Activated naive CD4-positive, alpha-beta T cell treated with anti-CD3 and anti-CD28 coated beads, Interleukin-2, amount 10 ng/mL, durations not matched to agents 7 days and 5 days (primary cell): ENCODE measurements at regions not wholly inside any gene's neighbourhood (a gene's known extent, or its start where the extent isn't known, plus 50 kb on each side); places are given as distances from the start of the nearest gene placed in this dataset.
"Not testable (repeated sequence)": the region's sequence is repeated elsewhere in the genome, so short reads cannot be mapped to it uniquely, and the experiment has no call there.

ENCODE experiments used
- CTCF ChIA-PET: fragments of 350-600 bp; sonication (Branson Sonifier 250); formaldehyde crosslinking; loops from one replicate; lab custom pipeline; 2021; ENCODE audit warnings: antibody characterized with exemption; lab: Charles Lee
- DNase-seq: peaks from one replicate; pipeline ENCODE4 v3.0.0-alpha.2; 2020
- H3K27ac Mint-ChIP-seq: one replicate; pipeline ENCODE4 v1.8.0; 2021; ENCODE audit warnings: mild to moderate bottlenecking, moderate library complexity, mixed read lengths
- H3K27me3 Mint-ChIP-seq: one replicate; pipeline ENCODE4 v1.8.0; 2021; ENCODE audit warnings: mild to moderate bottlenecking, mixed read lengths
- H3K36me3 Mint-ChIP-seq: one replicate; pipeline ENCODE4 v1.8.0; 2021; ENCODE audit warnings: mixed read lengths
- H3K4me1 Mint-ChIP-seq: one replicate; pipeline ENCODE4 v1.8.0; 2021; ENCODE audit warnings: mixed read lengths
- H3K4me3 Mint-ChIP-seq: one replicate; pipeline ENCODE4 v1.8.0; 2021; ENCODE audit warnings: mild to moderate bottlenecking, moderate library complexity, mixed read lengths
- H3K9me3 Mint-ChIP-seq: one replicate; pipeline ENCODE4 v1.8.0; 2021; ENCODE audit warnings: mixed read lengths

GRCh38 chr2:195092341-195092740 is 564.7 kb upstream of the SLC39A10 start:
- no peak overlapping the region for H3K4me3 Mint-ChIP-seq
- no peak for DNase-seq
- CTCF ChIA-PET, result no interaction called here
- H3K36me3 Mint-ChIP-seq, result no peaks in the 10 kb centered on the region
- no peak overlapping the region for H3K27ac Mint-ChIP-seq
- H3K4me1 Mint-ChIP-seq, result no peaks in the 10 kb centered on the region
- no peaks in the 10 kb centered on the region for H3K27me3 Mint-ChIP-seq
- H3K9me3 Mint-ChIP-seq, result no peaks in the 10 kb centered on the region

- H3K9me3 Mint-ChIP-seq, CTCF ChIA-PET, H3K4me1 Mint-ChIP-seq, H3K36me3 Mint-ChIP-seq, H3K27me3 Mint-ChIP-seq, H3K4me3 Mint-ChIP-seq, DNase-seq, H3K27ac Mint-ChIP-seq: not testable (repeated sequence)
Measured at GRCh38 chr2:195072806-195073205, 584.2 kb upstream of the SLC39A10 start.

- Mint-ChIP-seq H3K4me1 (no peaks in the 10 kb centered on the region), H3K36me3 (no peaks in the 10 kb centered on the region), H3K9me3 (no peaks in the 10 kb centered on the region), H3K27ac (no peak overlapping the region), H3K4me3 (no peak overlapping the region), H3K27me3 (no peaks in the 10 kb centered on the region)
- no peak for DNase-seq
- CTCF ChIA-PET, result no interaction called here
Measured at GRCh38 chr2:195057001-195057400, 600.0 kb upstream of the SLC39A10 start.

- CTCF ChIA-PET, result no interaction called here
- DNase-seq, result no peak
- no peaks in the 10 kb centered on the region for H3K4me1 Mint-ChIP-seq
- no peaks in the 10 kb centered on the region for H3K27me3 Mint-ChIP-seq
- no peaks in the 10 kb centered on the region for H3K36me3 Mint-ChIP-seq
- H3K27ac Mint-ChIP-seq, result no peak overlapping the region
- H3K9me3 Mint-ChIP-seq, result no peaks in the 10 kb centered on the region
- H3K4me3 Mint-ChIP-seq, result no peak overlapping the region
Measured at GRCh38 chr2:195055996-195056395, 601.0 kb upstream of the SLC39A10 start.

- H3K36me3 Mint-ChIP-seq, result no peaks in the 10 kb centered on the region
- no peaks in the 10 kb centered on the region for H3K4me1 Mint-ChIP-seq
- DNase-seq, result no peak
- no peaks in the 10 kb centered on the region for H3K9me3 Mint-ChIP-seq
- no peaks in the 10 kb centered on the region for H3K27me3 Mint-ChIP-seq
- CTCF ChIA-PET, result no interaction called here
- no peak overlapping the region for H3K27ac Mint-ChIP-seq
- no peak overlapping the region for H3K4me3 Mint-ChIP-seq
Measured at GRCh38 chr2:195051401-195051800, 605.6 kb upstream of the SLC39A10 start.

GRCh38 chr2:195049372-195050031 is 607.5 kb upstream of the SLC39A10 start:
- CTCF ChIA-PET, result no interaction called here
- no peak for DNase-seq

GRCh38 chr2:195047955-195048354 is 609.1 kb upstream of the SLC39A10 start:
- no peaks in the 10 kb centered on the region for H3K4me1 Mint-ChIP-seq

More at GRCh38 chr2:195049372-195050031, 607.5 kb upstream of the SLC39A10 start:
- Mint-ChIP-seq H3K27me3 (no peaks in the 10 kb centered on the region), H3K4me1 (no peaks in the 10 kb centered on the region), H3K9me3 (no peaks in the 10 kb centered on the region), H3K36me3 (no peaks in the 10 kb centered on the region), H3K27ac (no peak overlapping the region), H3K4me3 (no peak overlapping the region)

GRCh38 chr2:195044801-195045200 is 612.2 kb upstream of the SLC39A10 start:
- H3K4me3 Mint-ChIP-seq, result no peak overlapping the region
- H3K36me3 Mint-ChIP-seq, result no peaks in the 10 kb centered on the region
- DNase-seq, result no peak
- no peaks in the 10 kb centered on the region for H3K27me3 Mint-ChIP-seq
- H3K4me1 Mint-ChIP-seq, result no peaks in the 10 kb centered on the region
- CTCF ChIA-PET, result no interaction called here
- no peak overlapping the region for H3K27ac Mint-ChIP-seq
- H3K9me3 Mint-ChIP-seq, result no peaks in the 10 kb centered on the region

More at GRCh38 chr2:195047955-195048354, 609.1 kb upstream of the SLC39A10 start:
- H3K27ac Mint-ChIP-seq, result no peak overlapping the region
- no peak overlapping the region for H3K4me3 Mint-ChIP-seq
- H3K36me3 Mint-ChIP-seq, result no peaks in the 10 kb centered on the region
- no peaks in the 10 kb centered on the region for H3K9me3 Mint-ChIP-seq
- CTCF ChIA-PET, result no interaction called here
- no peaks in the 10 kb centered on the region for H3K27me3 Mint-ChIP-seq
- no peak for DNase-seq

- Mint-ChIP-seq H3K4me1 (no peaks in the 10 kb centered on the region), H3K4me3 (no peak overlapping the region)
Measured at GRCh38 chr2:195038153-195038552, 618.9 kb upstream of the SLC39A10 start.

GRCh38 chr2:195037045-195037444 is 620.0 kb upstream of the SLC39A10 start:
- CTCF ChIA-PET, result no interaction called here
- Mint-ChIP-seq H3K4me1 (no peaks in the 10 kb centered on the region), H3K36me3 (no peaks in the 10 kb centered on the region), H3K4me3 (no peak overlapping the region), H3K27ac (no peak overlapping the region), H3K27me3 (no peaks in the 10 kb centered on the region), H3K9me3 (no peaks in the 10 kb centered on the region)
- DNase-seq, result no peak

More at GRCh38 chr2:195038153-195038552, 618.9 kb upstream of the SLC39A10 start:
- H3K27ac Mint-ChIP-seq, result no peak overlapping the region
- H3K36me3 Mint-ChIP-seq, result no peaks in the 10 kb centered on the region
- no peak for DNase-seq
- CTCF ChIA-PET, result no interaction called here
- H3K9me3 Mint-ChIP-seq, result no peaks in the 10 kb centered on the region
- H3K27me3 Mint-ChIP-seq, result no peaks in the 10 kb centered on the region

GRCh38 chr2:195031411-195031810 is 625.6 kb upstream of the SLC39A10 start:
- CTCF ChIA-PET, result no interaction called here

GRCh38 chr2:195029804-195030654 is 627.0 kb upstream of the SLC39A10 start:
- Mint-ChIP-seq H3K27ac (no peak overlapping the region), H3K4me3 (no peak overlapping the region), H3K36me3 (no peaks in the 10 kb centered on the region), H3K27me3 (no peaks in the 10 kb centered on the region), H3K4me1 (no peaks in the 10 kb centered on the region), H3K9me3 (no peaks in the 10 kb centered on the region)
- CTCF ChIA-PET, result no interaction called here
- no peak for DNase-seq

More at GRCh38 chr2:195031411-195031810, 625.6 kb upstream of the SLC39A10 start:
- Mint-ChIP-seq H3K9me3 (no peaks in the 10 kb centered on the region), H3K4me3 (no peak overlapping the region), H3K36me3 (no peaks in the 10 kb centered on the region), H3K27ac (no peak overlapping the region), H3K27me3 (no peaks in the 10 kb centered on the region), H3K4me1 (no peaks in the 10 kb centered on the region)
- no peak for DNase-seq

- Mint-ChIP-seq H3K27me3 (no peaks in the 10 kb centered on the region), H3K4me1 (no peaks in the 10 kb centered on the region), H3K27ac (no peak overlapping the region), H3K9me3 (no peaks in the 10 kb centered on the region), H3K4me3 (no peak overlapping the region), H3K36me3 (no peaks in the 10 kb centered on the region)
- DNase-seq, result no peak
- CTCF ChIA-PET, result no interaction called here
Measured at GRCh38 chr2:195027947-195028346, 629.1 kb upstream of the SLC39A10 start.

- no peak for DNase-seq
- H3K4me1 Mint-ChIP-seq, result peaks cover 2% of the 10 kb centered on the region
- H3K27me3 Mint-ChIP-seq, result no peaks in the 10 kb centered on the region
- no peak overlapping the region for H3K4me3 Mint-ChIP-seq
- H3K9me3 Mint-ChIP-seq, result no peaks in the 10 kb centered on the region
- H3K27ac Mint-ChIP-seq, result no peak overlapping the region
- CTCF ChIA-PET, result no interaction called here
- no peaks in the 10 kb centered on the region for H3K36me3 Mint-ChIP-seq
Measured at GRCh38 chr2:195026261-195026660, 630.8 kb upstream of the SLC39A10 start.

GRCh38 chr2:195022508-195022830 is 634.6 kb upstream of the SLC39A10 start:
- Mint-ChIP-seq H3K9me3 (no peaks in the 10 kb centered on the region), H3K27ac (no peak overlapping the region), H3K27me3 (no peaks in the 10 kb centered on the region), H3K4me1 (peaks cover 2% of the 10 kb centered on the region), H3K36me3 (no peaks in the 10 kb centered on the region), H3K4me3 (no peak overlapping the region)
- CTCF ChIA-PET, result no interaction called here
- no peak for DNase-seq
